ENCODE measurements at regions not wholly inside any gene's neighbourhood (a gene's known extent, or its start where the extent isn't known, plus 50 kb on each side); places are given as distances from the start of the nearest gene placed in this dataset.

GRCh38 chr6:48222241-48222640 is 111.2 kb upstream of the PTCHD4 start:
- intact Hi-C loops (cut with micrococcal nuclease): no loop called here
- POLR2A ChIA-PET: no interaction called here

More at GRCh38 chr6:48222241-48222640, 111.2 kb upstream of the PTCHD4 start:
- Histone ChIP-seq H3K9ac (ENCODE audit: low read length) (no peak overlapping the region), H3K4me3 (replicated peaks in 1 of 2; ENCODE audit: low read depth in 1 of 2, low read length in 2 of 2) (no peak overlapping the region), H3K4me2 (ENCODE audit: low read length) (no peak overlapping the region), H3K79me2 (ENCODE audit: insufficient read depth, low read length) (no peaks in the 10 kb centered on the region), H3K27ac (ENCODE audit: low read depth, low read length) (no peak overlapping the region), H2AFZ (ENCODE audit: low read depth, low read length, poor library complexity, severe bottlenecking) (no peak overlapping the region), H3K9me2 (ENCODE audit: insufficient read depth) (no peaks in the 10 kb centered on the region; the same call in 1 of the 2 replicates), H3K36me3 (ENCODE audit: control insufficient read depth in 1 of 2, insufficient read depth in 2 of 2, low read length in 2 of 2) (no peaks in the 10 kb centered on the region), H3K4me1 (ENCODE audit: control insufficient read depth in 1 of 2, insufficient read depth in 2 of 2, low read length in 2 of 2) (no peaks in the 10 kb centered on the region), H3K27me3 (ENCODE audit: insufficient read depth, low read length) (no peaks in the 10 kb centered on the region), H4K20me1 (ENCODE audit: insufficient read depth) (no peaks in the 10 kb centered on the region), H3K9me3 (ENCODE audit: control insufficient read depth in 1 of 2, insufficient read depth in 1 of 2, low read depth in 1 of 2, low read length in 2 of 2) (no peaks in the 10 kb centered on the region)
- no peak for DNase-seq (ENCODE audit: low read depth, low spot score)
- BruUV-seq (replicated peaks): no TSS peak
- CTCF ChIA-PET: no interaction called here
- no peak for TF ChIP-seq ZNF274 (IDR thresholded peaks at IDR 0.05; ENCODE audit: low read depth, low read length)
- no peak for TF ChIP-seq RAD21 (IDR thresholded peaks at IDR 0.05; ENCODE audit: low read depth)
- TF ChIP-seq ATF3 (IDR thresholded peaks at IDR 0.05): no peak
- TF ChIP-seq EGR1 (IDR thresholded peaks at IDR 0.05; ENCODE audit: low read depth): no peak
- TF ChIP-seq EZH2phosphoT487 (IDR thresholded peaks at IDR 0.05; ENCODE audit: borderline replicate concordance): no peak
- no peak for TF ChIP-seq POLR2AphosphoS5 (IDR thresholded peaks at IDR 0.05; ENCODE audit: low read depth, low read length)
- TF ChIP-seq, protein P1, sequence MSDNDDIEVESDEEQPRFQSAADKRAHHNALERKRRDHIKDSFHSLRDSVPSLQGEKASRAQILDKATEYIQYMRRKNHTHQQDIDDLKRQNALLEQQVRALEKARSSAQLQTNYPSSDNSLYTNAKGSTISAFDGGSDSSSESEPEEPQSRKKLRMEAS (IDR thresholded peaks at IDR 0.05): no peak
- TF ChIP-seq TCF7L2 (IDR thresholded peaks at IDR 0.05; ENCODE audit: borderline replicate concordance, extremely low read depth, insufficient read depth, insufficient read length): no peak
- TF ChIP-seq EZH2 (IDR thresholded peaks at IDR 0.05): no peak
- no peak for TF ChIP-seq ELF1 (IDR thresholded peaks at IDR 0.05; ENCODE audit: borderline replicate concordance, low read depth)
- no peak for TF ChIP-seq ZFX (IDR thresholded peaks at IDR 0.05)
- no peak for TF ChIP-seq YY1 (IDR thresholded peaks at IDR 0.05; ENCODE audit: extremely low read depth, insufficient replicate concordance, low read depth, low read length)
- no peak for TF ChIP-seq SRF (IDR thresholded peaks at IDR 0.05; ENCODE audit: low read depth)
- no peak for TF ChIP-seq FOSL1 (IDR thresholded peaks at IDR 0.05; ENCODE audit: low read depth)
- TF ChIP-seq SIN3A (IDR thresholded peaks at IDR 0.05; ENCODE audit: low read depth): no peak
- no peak for TF ChIP-seq SP1 (IDR thresholded peaks at IDR 0.05; ENCODE audit: low read depth)
- no peak for TF ChIP-seq JUND (IDR thresholded peaks at IDR 0.05)
- TF ChIP-seq CEBPB (IDR thresholded peaks at IDR 0.05; ENCODE audit: low read depth): no peak
- no peak for TF ChIP-seq CBX3 (IDR thresholded peaks at IDR 0.05; ENCODE audit: low read depth)
- ATAC-seq: no peak
- RAD21 ChIA-PET (ENCODE audit: low non-redundant PET in 1 of 2, low total read pairs in 2 of 2, uncharacterized antibody in 2 of 2, unreplicated experiment in 2 of 2): no interaction called here
